Lung (tissue), 11 donors: ENCODE measurements at regions not wholly inside any gene's neighbourhood (a gene's known extent, or its start where the extent isn't known, plus 50 kb on each side); places are given as distances from the start of the nearest gene placed in this dataset.

ENCODE experiments used
- ATAC-seq: fragments of 200-7000 bp; cut with Tn5 transposase; one replicate; pipeline ENCODE4 v1.9.1; 2020; ENCODE audit warnings: moderate number of reproducible peaks; ENCODE audit not compliant: insufficient read depth, low FRiP score
- DNase-seq, 3 donors: peaks; one replicate each; pipeline ENCODE4 v3.0.0-alpha.2; 2013 to 2017
- H3K27ac ChIP-seq, 2 donors: one replicate each; pipeline ENCODE4 v1.5.1; 2013; ENCODE audit warnings: mild to moderate bottlenecking in 2 of 2, moderate library complexity in 2 of 2, control low read depth in 1 of 2, inconsistent platforms in 1 of 2, low read depth in 1 of 2, low read length in 1 of 2
- H3K27me3 ChIP-seq, 3 donors: one replicate each; pipeline ENCODE4 v1.5.1; 2013; ENCODE audit warnings: low read length in 2 of 3; ENCODE audit not compliant: control insufficient read depth in 3 of 3, insufficient read depth in 3 of 3
- H3K36me3 ChIP-seq, 4 donors: one replicate each; pipeline ENCODE4 v1.5.1; 2013; ENCODE audit warnings: low read length in 4 of 4, mild to moderate bottlenecking in 1 of 4, moderate library complexity in 1 of 4; ENCODE audit not compliant: control insufficient read depth in 4 of 4, insufficient read depth in 4 of 4
- H3K4me1 ChIP-seq, 5 donors: one replicate each; pipeline ENCODE4 v1.5.1; 2013; ENCODE audit warnings: low read length in 5 of 5, mild to moderate bottlenecking in 2 of 5, moderate library complexity in 1 of 5; ENCODE audit not compliant: control insufficient read depth in 5 of 5, insufficient read depth in 5 of 5
- H3K4me3 ChIP-seq: one replicate; pipeline ENCODE4 v1.5.1; 2013; ENCODE audit warnings: mild to moderate bottlenecking, control low read depth, moderate library complexity
- H3K9ac ChIP-seq, 2 donors: one replicate each; pipeline ENCODE4 v1.5.1; 2013; ENCODE audit warnings: low read length in 2 of 2, control low read depth in 1 of 2; ENCODE audit not compliant: insufficient read depth in 1 of 2
- H3K9me3 ChIP-seq, 4 donors: one replicate each; pipeline ENCODE4 v1.5.1; 2013; ENCODE audit warnings: low read length in 3 of 4, mild to moderate bottlenecking in 1 of 4, moderate library complexity in 1 of 4; ENCODE audit not compliant: control insufficient read depth in 4 of 4, insufficient read depth in 3 of 4
- WGBS, 2 donors: extraction: QIAGEN DNeasy Blood & Tissue Kit; methylation state at CpG; one replicate each; pipeline ENCODE4 v1.1.7; 2013; 5-methylcytosine and 5-hydroxymethylcytosine counted together
- TF ChIP-seq, protein P1 (sequence below): IDR thresholded peaks from 2 replicates; pipeline ENCODE4 v1.5.1; 2012; ENCODE audit warnings: mild to moderate bottlenecking; ENCODE audit errors: control extremely low read depth, extremely low read depth
- donor health status: control.
- donor health status: control.
- donor health status: Bipolar disorder and iron deficiency.
- donor health status: healthy.
- donor health status: DM: yes; HTN: yes; CAD: no.

DNA sequence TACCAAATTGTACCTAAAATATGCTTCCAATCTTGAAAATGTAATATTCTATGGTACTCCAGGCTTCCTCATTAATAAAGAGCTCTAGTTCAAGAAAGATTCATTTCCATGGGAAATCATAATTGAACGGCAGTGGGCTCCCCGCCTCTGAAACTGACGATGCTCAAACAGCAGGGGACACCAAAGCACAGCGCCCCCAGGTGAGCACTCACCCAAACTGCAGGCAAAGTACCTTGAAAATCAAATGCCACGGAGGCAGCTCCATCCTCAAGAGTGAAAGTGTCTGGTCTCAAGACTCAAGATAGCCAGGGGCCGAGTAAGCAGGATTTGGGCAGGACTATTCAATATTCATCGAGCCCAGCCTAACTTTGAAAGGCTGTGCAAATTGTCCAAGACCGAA is 217.4 kb upstream of the TNRC6C start:
- Histone ChIP-seq H3K9ac (no peak overlapping the region), H3K27ac (no peak overlapping the region), H3K4me3 (no peak overlapping the region), H3K4me1 (peaks cover 0 to 16% (median 5%) of the 10 kb centered on the region in 5 donors), H3K36me3 (no peaks in the 10 kb centered on the region), H3K27me3 (no peaks in the 10 kb centered on the region), H3K9me3 (peaks cover 0 to 1% (median 0%) of the 10 kb centered on the region in 4 donors)
- TF ChIP-seq, protein P1, sequence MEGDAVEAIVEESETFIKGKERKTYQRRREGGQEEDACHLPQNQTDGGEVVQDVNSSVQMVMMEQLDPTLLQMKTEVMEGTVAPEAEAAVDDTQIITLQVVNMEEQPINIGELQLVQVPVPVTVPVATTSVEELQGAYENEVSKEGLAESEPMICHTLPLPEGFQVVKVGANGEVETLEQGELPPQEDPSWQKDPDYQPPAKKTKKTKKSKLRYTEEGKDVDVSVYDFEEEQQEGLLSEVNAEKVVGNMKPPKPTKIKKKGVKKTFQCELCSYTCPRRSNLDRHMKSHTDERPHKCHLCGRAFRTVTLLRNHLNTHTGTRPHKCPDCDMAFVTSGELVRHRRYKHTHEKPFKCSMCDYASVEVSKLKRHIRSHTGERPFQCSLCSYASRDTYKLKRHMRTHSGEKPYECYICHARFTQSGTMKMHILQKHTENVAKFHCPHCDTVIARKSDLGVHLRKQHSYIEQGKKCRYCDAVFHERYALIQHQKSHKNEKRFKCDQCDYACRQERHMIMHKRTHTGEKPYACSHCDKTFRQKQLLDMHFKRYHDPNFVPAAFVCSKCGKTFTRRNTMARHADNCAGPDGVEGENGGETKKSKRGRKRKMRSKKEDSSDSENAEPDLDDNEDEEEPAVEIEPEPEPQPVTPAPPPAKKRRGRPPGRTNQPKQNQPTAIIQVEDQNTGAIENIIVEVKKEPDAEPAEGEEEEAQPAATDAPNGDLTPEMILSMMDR, result no peak
- WGBS, 2 donors, result 49 to 65% methylated on average over 8 of the region's 8 CpGs
- no peak for DNase-seq
- no peak for ATAC-seq

DNA sequence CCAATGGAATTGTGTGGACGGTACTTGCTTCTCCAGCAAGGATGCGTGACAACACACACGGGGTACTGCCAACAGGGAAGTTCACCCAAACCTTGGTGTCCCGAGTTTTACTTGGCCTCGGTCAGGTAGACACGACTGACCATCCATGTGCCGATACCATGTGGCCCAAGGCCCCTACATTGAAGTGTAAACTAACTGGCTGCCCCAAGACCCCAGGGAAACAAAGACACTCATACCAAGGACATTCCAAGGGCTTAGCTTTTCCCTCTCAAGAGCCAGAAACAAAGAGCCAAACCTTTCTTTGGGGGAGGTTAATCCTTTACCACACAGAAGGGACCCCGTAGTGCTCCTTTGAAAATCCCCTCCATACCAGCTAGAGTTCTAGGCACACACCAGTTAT is 215.9 kb upstream of the TNRC6C start:
- Histone ChIP-seq H3K27ac (no peak overlapping the region), H3K4me1 (peaks cover 0 to 10% (median 6%) of the 10 kb centered on the region in 5 donors), H3K9me3 (peaks cover 0 to 4% (median 0%) of the 10 kb centered on the region in 4 donors), H3K4me3 (no peak overlapping the region), H3K9ac (no peak overlapping the region), H3K27me3 (no peaks in the 10 kb centered on the region), H3K36me3 (no peaks in the 10 kb centered on the region)
- 90 to 94% methylated on average over 8 of the region's 8 CpGs for WGBS, 2 donors
- DNase-seq (no peak), ATAC-seq (no peak)
- TF ChIP-seq, protein P1, result no peak

DNA sequence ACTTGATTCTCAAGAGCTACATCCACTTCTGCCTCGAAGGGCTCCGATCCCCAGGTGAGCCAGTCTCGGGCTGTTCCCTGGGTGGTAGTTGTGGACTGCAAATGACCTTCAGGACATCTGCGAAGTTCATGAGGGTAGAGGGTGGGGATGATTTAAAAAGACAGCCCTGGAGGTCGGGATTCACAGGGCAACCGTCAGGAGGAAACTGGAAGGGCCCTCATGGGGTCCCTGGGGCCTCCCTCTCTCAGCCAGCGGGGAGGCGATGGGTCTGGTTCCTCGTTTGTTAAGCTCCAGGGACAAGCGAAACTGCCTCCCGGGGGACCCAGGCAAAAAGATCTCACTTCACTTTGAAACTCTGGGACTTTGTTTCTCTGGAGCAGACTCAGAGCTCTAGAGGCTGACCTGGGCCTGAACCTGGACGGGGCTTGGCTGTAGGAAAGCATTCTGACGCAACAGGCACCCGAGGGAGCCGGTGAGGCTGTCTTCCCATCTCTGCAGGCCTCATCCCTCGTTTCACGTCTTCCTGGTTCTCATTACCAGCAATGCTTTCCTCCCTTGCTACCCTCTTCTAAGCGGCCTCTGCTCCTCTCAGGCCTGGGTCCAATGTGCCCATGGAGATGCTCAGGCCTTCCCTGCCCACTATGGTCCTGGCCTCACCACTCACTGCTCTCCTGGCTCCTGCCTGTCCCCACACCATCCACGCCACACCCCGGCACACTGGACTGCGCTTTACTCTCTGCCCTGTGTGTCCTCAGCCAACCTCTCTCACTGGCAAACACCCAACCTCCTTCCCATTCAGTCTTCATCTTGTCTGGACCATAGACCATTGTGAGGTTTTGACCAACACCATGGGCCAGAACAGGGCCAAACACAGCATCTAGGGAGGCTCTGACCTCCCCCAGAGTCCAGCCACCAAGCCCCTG is 214.2 kb upstream of the TNRC6C start:
- Histone ChIP-seq H3K27ac (no peak overlapping the region), H3K9ac (no peak overlapping the region), H3K9me3 (peaks cover 0 to 4% (median 0%) of the 10 kb centered on the region in 4 donors), H3K27me3 (no peaks in the 10 kb centered on the region), H3K4me3 (no peak overlapping the region), H3K36me3 (no peaks in the 10 kb centered on the region), H3K4me1 (peaks cover 0 to 6% (median 0%) of the 10 kb centered on the region in 5 donors)
- 87% methylated on average over 21 of the region's 21 CpGs for WGBS, 2 donors
- ATAC-seq (no peak), DNase-seq (no peak)
- TF ChIP-seq, protein P1, result no peak
